ENCODE measurements at regions not wholly inside any gene's neighbourhood (a gene's known extent, or its start where the extent isn't known, plus 50 kb on each side); places are given as distances from the start of the nearest gene placed in this dataset.

DNA sequence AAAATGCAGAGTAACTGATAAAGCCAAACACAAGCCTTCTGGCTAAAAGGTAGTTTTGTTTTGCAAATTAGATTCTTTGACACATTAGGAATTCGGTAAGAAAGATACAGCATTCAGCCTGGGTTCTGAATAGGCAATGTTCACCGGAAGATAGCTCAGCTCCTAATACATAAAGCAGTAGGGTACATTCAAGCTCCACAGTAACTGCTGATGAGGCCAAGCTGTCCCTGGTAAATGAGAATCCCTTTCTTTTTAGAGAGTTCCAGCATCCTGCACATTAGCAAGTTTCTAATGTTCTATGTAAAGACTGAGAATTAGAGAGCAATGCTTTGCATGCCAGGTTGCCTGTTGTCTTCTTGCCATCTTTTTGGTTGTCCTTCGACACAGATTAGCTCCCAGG lies 316.3 kb upstream of the SLC14A2 start:
- TF ChIP-seq, protein P1, sequence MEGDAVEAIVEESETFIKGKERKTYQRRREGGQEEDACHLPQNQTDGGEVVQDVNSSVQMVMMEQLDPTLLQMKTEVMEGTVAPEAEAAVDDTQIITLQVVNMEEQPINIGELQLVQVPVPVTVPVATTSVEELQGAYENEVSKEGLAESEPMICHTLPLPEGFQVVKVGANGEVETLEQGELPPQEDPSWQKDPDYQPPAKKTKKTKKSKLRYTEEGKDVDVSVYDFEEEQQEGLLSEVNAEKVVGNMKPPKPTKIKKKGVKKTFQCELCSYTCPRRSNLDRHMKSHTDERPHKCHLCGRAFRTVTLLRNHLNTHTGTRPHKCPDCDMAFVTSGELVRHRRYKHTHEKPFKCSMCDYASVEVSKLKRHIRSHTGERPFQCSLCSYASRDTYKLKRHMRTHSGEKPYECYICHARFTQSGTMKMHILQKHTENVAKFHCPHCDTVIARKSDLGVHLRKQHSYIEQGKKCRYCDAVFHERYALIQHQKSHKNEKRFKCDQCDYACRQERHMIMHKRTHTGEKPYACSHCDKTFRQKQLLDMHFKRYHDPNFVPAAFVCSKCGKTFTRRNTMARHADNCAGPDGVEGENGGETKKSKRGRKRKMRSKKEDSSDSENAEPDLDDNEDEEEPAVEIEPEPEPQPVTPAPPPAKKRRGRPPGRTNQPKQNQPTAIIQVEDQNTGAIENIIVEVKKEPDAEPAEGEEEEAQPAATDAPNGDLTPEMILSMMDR (conservative IDR thresholded peaks at IDR 0.05; ENCODE audit: low read depth, low read length), result no peak
- TF ChIP-seq EZH2phosphoT487 (IDR thresholded peaks at IDR 0.05; ENCODE audit: borderline replicate concordance, low read length) (no peak), EZH2 (IDR thresholded peaks at IDR 0.05; ENCODE audit: low read length, unreplicated experiment) (no peak)

Data from PC-3 (cell line).